Endodermal cell (in vitro differentiated cells): ENCODE measurements at regions not wholly inside any gene's neighbourhood (a gene's known extent, or its start where the extent isn't known, plus 50 kb on each side); places are given as distances from the start of the nearest gene placed in this dataset.

Experiments
- DNase-seq: peaks from one replicate; pipeline ENCODE4 v3.0.0-alpha.2; 2017
- H3K27ac ChIP-seq: 2 replicates; pipeline ENCODE4 v1.5.1; 2013; ENCODE audit warnings: mild to moderate bottlenecking, low read depth, low read length, moderate library complexity
- H3K27me3 ChIP-seq: 2 replicates; pipeline ENCODE4 v1.6.1; 2013; ENCODE audit warnings: mild to moderate bottlenecking, low read length, moderate library complexity; ENCODE audit not compliant: insufficient read depth, control insufficient read depth, poor library complexity, severe bottlenecking
- H3K36me3 ChIP-seq: 2 replicates; pipeline ENCODE4 v1.7.0; 2013; ENCODE audit warnings: mild to moderate bottlenecking, low read length, moderate library complexity; ENCODE audit not compliant: control insufficient read depth, insufficient read depth
- H3K4me1 ChIP-seq: one replicate; pipeline ENCODE4 v1.7.0; 2013; ENCODE audit warnings: low read length; ENCODE audit not compliant: control insufficient read depth, insufficient read depth
- H3K4me3 ChIP-seq: 2 replicates; pipeline ENCODE4 v1.5.1; 2013; ENCODE audit warnings: mild to moderate bottlenecking, low read length, moderate library complexity
- H3K9ac ChIP-seq: 2 replicates; pipeline ENCODE4 v1.6.1; 2013; ENCODE audit warnings: mild to moderate bottlenecking, low read length, moderate library complexity; ENCODE audit not compliant: poor library complexity, severe bottlenecking; ENCODE audit errors: extremely low read depth
- H3K9me3 ChIP-seq: 2 replicates; pipeline ENCODE4 v1.6.1; 2013; ENCODE audit warnings: mild to moderate bottlenecking, low read length, moderate library complexity; ENCODE audit not compliant: control insufficient read depth
- H3K27ac Mint-ChIP-seq: 2 replicates; pipeline ENCODE4 v1.8.0; 2020; ENCODE audit warnings: mixed read lengths
- H3K27me3 Mint-ChIP-seq: 2 replicates; pipeline ENCODE4 v1.8.0; 2021; ENCODE audit warnings: mild to moderate bottlenecking, mixed read lengths; ENCODE audit not compliant: insufficient read depth
- H3K36me3 Mint-ChIP-seq: 2 replicates; pipeline ENCODE4 v1.8.0; 2020; ENCODE audit warnings: low read depth, mixed read lengths
- H3K4me1 Mint-ChIP-seq: 2 replicates; pipeline ENCODE4 v1.8.0; 2020; ENCODE audit warnings: mixed read lengths
- H3K4me3 Mint-ChIP-seq: 2 replicates; pipeline ENCODE4 v1.8.0; 2020; ENCODE audit warnings: mild to moderate bottlenecking, moderate library complexity, mixed read lengths
- H3K9me3 Mint-ChIP-seq: 2 replicates; pipeline ENCODE4 v1.8.0; 2020; ENCODE audit warnings: mild to moderate bottlenecking, mixed read lengths
- CTCF ChIP-seq: fragments of 200-600 bp; sonication (generic); conservative IDR thresholded peaks from 2 replicates; pipeline ENCODE4 v1.5.0; 2021; ENCODE audit warnings: antibody characterized with exemption, mild to moderate bottlenecking
- WGBS, 2 experiments: methylation state at CpG; one replicate each; pipeline versions ENCODE4 v1.1.5 to v1.1.7; 2013; ENCODE audit warnings: missing lambda C conversion rate in 2 of 2, mixed read lengths in 1 of 2; ENCODE audit not compliant: insufficient coverage in 1 of 2, insufficient read length in 1 of 2; 5-methylcytosine and 5-hydroxymethylcytosine counted together

GRCh38 chr3:177331203-177331835 is 134.0 kb upstream of the TBL1XR1 start:
- Mint-ChIP-seq H3K27me3 (peaks cover 1% of the 10 kb centered on the region), H3K4me1 (peaks cover 4% of the 10 kb centered on the region), H3K4me3 (no peak overlapping the region), H3K27ac (no peak overlapping the region), H3K9me3 (no peaks in the 10 kb centered on the region), H3K36me3 (no peaks in the 10 kb centered on the region)
- no peaks in the 10 kb centered on the region for H3K9me3 ChIP-seq
- TF ChIP-seq CTCF, result no peak
- H3K4me3 ChIP-seq, result no peak overlapping the region
- no peak overlapping the region for H3K9ac ChIP-seq
- WGBS, 2 experiments, result 96% methylated on average over 2 of the region's 3 CpGs; no CpG with 5 or more reads in 1 of the 2 experiments
- no peak for DNase-seq
- H3K4me1 ChIP-seq, result no peaks in the 10 kb centered on the region
- H3K27me3 ChIP-seq, result no peaks in the 10 kb centered on the region
- no peaks in the 10 kb centered on the region for H3K36me3 ChIP-seq
- no peak overlapping the region for H3K27ac ChIP-seq

GRCh38 chr3:177332955-177333354 is 135.7 kb upstream of the TBL1XR1 start:
- no peak for TF ChIP-seq CTCF

GRCh38 chr3:177333533-177334520 is 136.5 kb upstream of the TBL1XR1 start:
- H3K27ac ChIP-seq, result no peak overlapping the region
- Mint-ChIP-seq H3K27ac (no peak overlapping the region), H3K27me3 (peaks cover 1% of the 10 kb centered on the region), H3K36me3 (no peaks in the 10 kb centered on the region), H3K4me1 (peaks cover 10% of the 10 kb centered on the region), H3K9me3 (no peaks in the 10 kb centered on the region), H3K4me3 (no peak overlapping the region)
- peaks cover 2% of the 10 kb centered on the region for H3K4me1 ChIP-seq
- H3K9ac ChIP-seq, result no peak overlapping the region
- 85 to 96% methylated on average over 2 to 7 of the region's 7 CpGs for WGBS, 2 experiments
- no peaks in the 10 kb centered on the region for H3K9me3 ChIP-seq
- H3K27me3 ChIP-seq, result no peaks in the 10 kb centered on the region
- TF ChIP-seq CTCF, result no peak
- DNase-seq, result no peak
- no peak overlapping the region for H3K4me3 ChIP-seq
- H3K36me3 ChIP-seq, result no peaks in the 10 kb centered on the region

More at GRCh38 chr3:177332955-177333354, 135.7 kb upstream of the TBL1XR1 start:
- no peaks in the 10 kb centered on the region for H3K9me3 ChIP-seq
- peaks cover 1% of the 10 kb centered on the region for H3K27me3 Mint-ChIP-seq
- H3K27ac Mint-ChIP-seq, result no peak overlapping the region
- H3K36me3 Mint-ChIP-seq, result no peaks in the 10 kb centered on the region
- H3K4me3 ChIP-seq, result no peak overlapping the region
- H3K4me1 Mint-ChIP-seq, result peaks cover 6% of the 10 kb centered on the region
- no peak overlapping the region for H3K4me3 Mint-ChIP-seq
- no peak overlapping the region for H3K27ac ChIP-seq
- H3K9ac ChIP-seq, result no peak overlapping the region
- no peak for DNase-seq
- 80 to 85% methylated on average over 1 to 2 of the region's 2 CpGs for WGBS, 2 experiments
- no peaks in the 10 kb centered on the region for H3K4me1 ChIP-seq
- H3K9me3 Mint-ChIP-seq, result no peaks in the 10 kb centered on the region
- H3K36me3 ChIP-seq, result no peaks in the 10 kb centered on the region
- no peaks in the 10 kb centered on the region for H3K27me3 ChIP-seq
